ENCODE measurements at regions not wholly inside any gene's neighbourhood (a gene's known extent, or its start where the extent isn't known, plus 50 kb on each side); places are given as distances from the start of the nearest gene placed in this dataset.

DNA sequence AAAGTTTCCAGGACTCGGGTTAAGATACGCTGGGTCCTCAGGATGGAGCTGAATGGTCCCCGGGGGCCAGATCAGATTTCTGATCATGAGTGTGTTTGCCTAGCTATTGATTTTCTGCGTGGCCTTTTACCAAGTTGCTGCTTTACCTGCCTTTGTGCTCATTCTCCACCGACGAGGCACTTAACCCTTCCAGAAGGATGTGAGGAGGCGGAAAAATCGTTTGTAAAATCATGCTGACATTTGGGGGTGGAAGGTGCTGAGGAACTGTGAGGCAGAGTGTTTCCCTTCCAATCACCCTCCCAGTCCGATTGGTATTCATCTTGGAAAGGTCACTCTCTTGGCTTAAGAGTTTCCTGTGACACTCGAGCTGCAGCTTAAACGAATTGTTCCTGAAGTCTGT, 337.1 kb upstream of the KAZN start:
- Histone ChIP-seq H3K9me1 (ENCODE audit: control insufficient read depth, extremely low read depth, insufficient read depth, low read length) (no peaks in the 10 kb centered on the region), H3K36me3 (ENCODE audit: control insufficient read depth in 2 of 2, extremely low read depth in 1 of 2, insufficient read depth in 2 of 2, low read length in 2 of 2) (no peaks in the 10 kb centered on the region), H3K79me2 (ENCODE audit: control insufficient read depth, insufficient read depth, low read length) (no peaks in the 10 kb centered on the region), H3K4me2 (ENCODE audit: control insufficient read depth, extremely low read depth, insufficient read depth, low read depth, low read length) (no peak overlapping the region), H3K4me1 (ENCODE audit: control insufficient read depth, extremely low read depth, insufficient read depth, low read length) (no peaks in the 10 kb centered on the region), H4K20me1 (ENCODE audit: control insufficient read depth, extremely low read depth, insufficient read depth, low read length) (no peaks in the 10 kb centered on the region), H3K9ac (ENCODE audit: control insufficient read depth, extremely low read depth, insufficient read depth, low read length) (no peak overlapping the region), H3K4me3 (ENCODE audit: control insufficient read depth in 2 of 3, extremely low read depth in 1 of 3, insufficient read depth in 2 of 3, low read depth in 1 of 3, low read length in 3 of 3) (no peak overlapping the region), H2AFZ (ENCODE audit: control insufficient read depth, low read length) (no peak overlapping the region), H3K27ac (ENCODE audit: control insufficient read depth, insufficient read depth, low read length) (no peak overlapping the region), H3K9me3 (ENCODE audit: control insufficient read depth, low read depth, low read length) (no peaks in the 10 kb centered on the region), H3K27me3 (ENCODE audit: control insufficient read depth, extremely low read depth, insufficient read depth, low read length) (peaks cover 13% of the 10 kb centered on the region)
- dilution Hi-C loops (cut with MboI; ENCODE audit: extremely low pct_ligation_motif_present, low sequenced_read_pairs) = no loop called here
- FAIRE-seq (no peak), DNase-seq (ENCODE audit: low read depth, low spot score) (no peak)
- TF ChIP-seq EZH2 (IDR thresholded peaks at IDR 0.05; ENCODE audit: low read length) = no peak
- TF ChIP-seq, protein P1, sequence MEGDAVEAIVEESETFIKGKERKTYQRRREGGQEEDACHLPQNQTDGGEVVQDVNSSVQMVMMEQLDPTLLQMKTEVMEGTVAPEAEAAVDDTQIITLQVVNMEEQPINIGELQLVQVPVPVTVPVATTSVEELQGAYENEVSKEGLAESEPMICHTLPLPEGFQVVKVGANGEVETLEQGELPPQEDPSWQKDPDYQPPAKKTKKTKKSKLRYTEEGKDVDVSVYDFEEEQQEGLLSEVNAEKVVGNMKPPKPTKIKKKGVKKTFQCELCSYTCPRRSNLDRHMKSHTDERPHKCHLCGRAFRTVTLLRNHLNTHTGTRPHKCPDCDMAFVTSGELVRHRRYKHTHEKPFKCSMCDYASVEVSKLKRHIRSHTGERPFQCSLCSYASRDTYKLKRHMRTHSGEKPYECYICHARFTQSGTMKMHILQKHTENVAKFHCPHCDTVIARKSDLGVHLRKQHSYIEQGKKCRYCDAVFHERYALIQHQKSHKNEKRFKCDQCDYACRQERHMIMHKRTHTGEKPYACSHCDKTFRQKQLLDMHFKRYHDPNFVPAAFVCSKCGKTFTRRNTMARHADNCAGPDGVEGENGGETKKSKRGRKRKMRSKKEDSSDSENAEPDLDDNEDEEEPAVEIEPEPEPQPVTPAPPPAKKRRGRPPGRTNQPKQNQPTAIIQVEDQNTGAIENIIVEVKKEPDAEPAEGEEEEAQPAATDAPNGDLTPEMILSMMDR (optimal IDR thresholded peaks at IDR 0.05 in 1 of 3, IDR thresholded peaks at IDR 0.05 in 1 of 3, conservative IDR thresholded peaks at IDR 0.05 in 1 of 3; ENCODE audit: extremely low read depth in 1 of 3, insufficient read depth in 2 of 3, low read length in 3 of 3) = no peak

DNA sequence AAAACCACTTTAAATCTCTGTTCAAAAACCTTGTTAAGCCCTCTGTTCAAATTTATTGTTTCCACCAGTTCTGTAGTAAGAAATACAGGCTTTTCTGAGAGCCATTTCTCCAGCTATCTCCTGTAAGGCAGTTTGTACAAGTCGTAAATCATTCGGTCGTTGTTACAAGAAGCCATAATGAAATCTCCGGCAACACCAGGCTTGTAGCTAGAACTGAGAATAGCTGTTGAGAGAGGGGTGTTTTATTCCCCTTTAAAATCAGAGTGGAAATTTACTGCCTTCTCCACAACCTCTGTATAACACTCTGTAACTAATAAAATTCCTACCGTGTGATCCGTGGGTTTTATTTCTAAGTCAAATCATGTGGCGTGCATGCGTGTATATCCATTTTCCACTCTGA, 335.8 kb upstream of the KAZN start:
- TF ChIP-seq EZH2 (IDR thresholded peaks at IDR 0.05; ENCODE audit: low read length) = no peak
- TF ChIP-seq, protein P1 (optimal IDR thresholded peaks at IDR 0.05 in 1 of 3, IDR thresholded peaks at IDR 0.05 in 1 of 3, conservative IDR thresholded peaks at IDR 0.05 in 1 of 3; ENCODE audit: extremely low read depth in 1 of 3, insufficient read depth in 2 of 3, low read length in 3 of 3) = no peak
- no peak overlapping the region for H3K4me3 ChIP-seq (ENCODE audit: control insufficient read depth in 2 of 3, extremely low read depth in 1 of 3, insufficient read depth in 2 of 3, low read depth in 1 of 3, low read length in 3 of 3)
- H3K4me1 ChIP-seq (ENCODE audit: control insufficient read depth, extremely low read depth, insufficient read depth, low read length) = no peaks in the 10 kb centered on the region
- H2AFZ ChIP-seq (ENCODE audit: control insufficient read depth, low read length) = no peak overlapping the region
- H3K27me3 ChIP-seq (ENCODE audit: control insufficient read depth, extremely low read depth, insufficient read depth, low read length) = peaks cover 13% of the 10 kb centered on the region
- no peaks in the 10 kb centered on the region for H4K20me1 ChIP-seq (ENCODE audit: control insufficient read depth, extremely low read depth, insufficient read depth, low read length)
- no peaks in the 10 kb centered on the region for H3K9me1 ChIP-seq (ENCODE audit: control insufficient read depth, extremely low read depth, insufficient read depth, low read length)
- no peak overlapping the region for H3K27ac ChIP-seq (ENCODE audit: control insufficient read depth, insufficient read depth, low read length)
- H3K9me3 ChIP-seq (ENCODE audit: control insufficient read depth, low read depth, low read length) = no peaks in the 10 kb centered on the region
- no peaks in the 10 kb centered on the region for H3K79me2 ChIP-seq (ENCODE audit: control insufficient read depth, insufficient read depth, low read length)
- dilution Hi-C loops (cut with MboI; ENCODE audit: extremely low pct_ligation_motif_present, low sequenced_read_pairs) = no loop called here
- H3K4me2 ChIP-seq (ENCODE audit: control insufficient read depth, extremely low read depth, insufficient read depth, low read depth, low read length) = no peak overlapping the region
- H3K36me3 ChIP-seq (ENCODE audit: control insufficient read depth in 2 of 2, extremely low read depth in 1 of 2, insufficient read depth in 2 of 2, low read length in 2 of 2) = no peaks in the 10 kb centered on the region
- H3K9ac ChIP-seq (ENCODE audit: control insufficient read depth, extremely low read depth, insufficient read depth, low read length) = no peak overlapping the region
- no peak for DNase-seq (ENCODE audit: low read depth, low spot score)
- no peak for FAIRE-seq
